GM12891 (cell line): ENCODE measurements at regions not wholly inside any gene's neighbourhood (a gene's known extent, or its start where the extent isn't known, plus 50 kb on each side); places are given as distances from the start of the nearest gene placed in this dataset.

Source experiments
- PAX5 ChIP-seq: IDR thresholded peaks from 2 replicates; pipeline ENCODE4 v1.6.1; 2011; ENCODE audit warnings: low read length, moderate library complexity, mild to moderate bottlenecking; ENCODE audit not compliant: insufficient read depth, severe bottlenecking
- POLR2A ChIP-seq: IDR thresholded peaks from 2 replicates; pipeline ENCODE4 v1.6.1; 2011; ENCODE audit warnings: low read depth, low read length, control low read depth
- POLR2AphosphoS5 ChIP-seq: IDR thresholded peaks from 2 replicates; pipeline ENCODE4 v1.6.1; 2011; ENCODE audit warnings: low read depth, low read length, control low read depth
- POU2F2 ChIP-seq: IDR thresholded peaks from 2 replicates; pipeline ENCODE4 v1.6.1; 2011; ENCODE audit warnings: low read depth, mild to moderate bottlenecking, control low read depth, low read length, moderate library complexity
- SPI1 ChIP-seq: IDR thresholded peaks from 2 replicates; pipeline ENCODE4 v1.6.1; 2011; ENCODE audit warnings: low read depth, low read length, control low read depth
- TAF1 ChIP-seq: IDR thresholded peaks from 2 replicates; pipeline ENCODE4 v1.6.1; 2011; ENCODE audit warnings: low read depth, low read length, control low read depth

DNA sequence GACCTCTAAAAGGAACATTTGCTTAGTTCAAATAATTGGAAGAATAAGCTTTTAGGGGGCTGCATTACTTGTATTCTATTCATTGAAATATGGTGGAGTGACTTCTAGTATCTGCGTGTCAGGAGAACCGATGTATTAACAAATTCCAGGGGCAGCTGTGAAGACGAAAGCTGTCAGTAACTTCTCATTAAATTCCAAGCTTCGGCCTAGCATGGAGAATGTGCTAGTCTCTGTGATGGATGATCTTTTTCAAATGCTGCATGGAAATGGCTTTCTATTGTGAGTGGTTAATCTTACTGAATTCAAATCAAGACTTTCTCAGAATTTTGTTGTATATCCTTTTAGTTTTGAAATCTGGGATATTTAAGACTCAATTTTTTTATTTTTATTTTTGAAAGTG lies 429.9 kb downstream of the ADGRL2 start:
- no peak for TF ChIP-seq POLR2AphosphoS5
- no peak for TF ChIP-seq PAX5
- TF ChIP-seq TAF1: no peak
- no peak for TF ChIP-seq POLR2A
- TF ChIP-seq POU2F2: no peak
- no peak for TF ChIP-seq SPI1
